GM12878 (cell line): ENCODE measurements at regions not wholly inside any gene's neighbourhood (a gene's known extent, or its start where the extent isn't known, plus 50 kb on each side); places are given as distances from the start of the nearest gene placed in this dataset.

ENCODE experiments used
- ATF3 ChIP-seq: IDR thresholded peaks from 2 replicates; pipeline ENCODE4 v1.6.1; 2011; ENCODE audit warnings: low read depth, mild to moderate bottlenecking, low read length, moderate library complexity, borderline replicate concordance; ENCODE audit errors: extremely low read depth
- BACH1 ChIP-seq: fragments of 450-650 bp; IDR thresholded peaks from 2 replicates; pipeline ENCODE4 v1.6.1; 2017; ENCODE audit warnings: mild to moderate bottlenecking, borderline replicate concordance
- BMI1 ChIP-seq: fragments of 450-650 bp; IDR thresholded peaks from 2 replicates; pipeline ENCODE4 v1.6.1; 2016; ENCODE audit warnings: mild to moderate bottlenecking, moderate library complexity, borderline replicate concordance
- E2F4 ChIP-seq: IDR thresholded peaks from 2 replicates; pipeline ENCODE4 v1.6.1; 2012; ENCODE audit warnings: low read depth, low read length, improper control_type of control experiment
- EED ChIP-seq: sonication (generic); IDR thresholded peaks from 2 replicates; pipeline ENCODE4 v1.6.1; 2016; ENCODE audit warnings: antibody characterized with exemption, low read depth
- EZH2 ChIP-seq: IDR thresholded peaks from 2 replicates; pipeline ENCODE4 v1.6.1; 2012; ENCODE audit warnings: low read depth, mild to moderate bottlenecking, control low read depth, inconsistent platforms, low read length, borderline replicate concordance; ENCODE audit not compliant: control insufficient read depth
- HDGF ChIP-seq: fragments of 450-650 bp; IDR thresholded peaks from 2 replicates; pipeline ENCODE4 v1.6.1; 2016; ENCODE audit warnings: antibody characterized with exemption
- HSF1 ChIP-seq: fragments of 150-350 bp; IDR thresholded peaks from 2 replicates; pipeline ENCODE4 v1.6.1; 2014; ENCODE audit warnings: mild to moderate bottlenecking, low read depth, low read length
- MYC ChIP-seq: IDR thresholded peaks from 2 replicates; pipeline ENCODE4 v1.6.1; 2011; ENCODE audit warnings: mild to moderate bottlenecking, low read length, moderate library complexity, inconsistent platforms; ENCODE audit not compliant: insufficient read depth, insufficient replicate concordance, insufficient read length, severe bottlenecking
- PBX3 ChIP-seq: IDR thresholded peaks from 2 replicates; pipeline ENCODE4 v1.6.1; 2011; ENCODE audit warnings: mild to moderate bottlenecking, low read depth, low read length, moderate library complexity; ENCODE audit not compliant: insufficient replicate concordance
- PML ChIP-seq: IDR thresholded peaks from 2 replicates; pipeline ENCODE4 v1.6.1; 2012; ENCODE audit warnings: low read length, inconsistent platforms
- RAD21 ChIP-seq: IDR thresholded peaks from 2 replicates; pipeline ENCODE4 v1.6.1; 2011; ENCODE audit warnings: mild to moderate bottlenecking, low read depth, low read length, moderate library complexity; ENCODE audit not compliant: insufficient read depth
- REST ChIP-seq: IDR thresholded peaks from 2 replicates; pipeline ENCODE4 v1.6.1; 2012; ENCODE audit warnings: mild to moderate bottlenecking, low read depth, low read length
- ZBTB40 ChIP-seq: fragments of 450-650 bp; IDR thresholded peaks from 2 replicates; pipeline ENCODE4 v1.6.1; 2016; ENCODE audit warnings: mild to moderate bottlenecking, moderate library complexity, borderline replicate concordance
- ZNF207 ChIP-seq: fragments of 450-650 bp; IDR thresholded peaks from 2 replicates; pipeline ENCODE4 v1.6.1; 2014; ENCODE audit warnings: antibody characterized with exemption, mild to moderate bottlenecking, borderline replicate concordance

- TF ChIP-seq REST: no peak
- no peak for TF ChIP-seq BMI1
- TF ChIP-seq RAD21: no peak
- no peak for TF ChIP-seq ZBTB40
- no peak for TF ChIP-seq EZH2
- no peak for TF ChIP-seq PML
- TF ChIP-seq ATF3: no peak
- no peak for TF ChIP-seq PBX3
- TF ChIP-seq E2F4: no peak
- no peak for TF ChIP-seq BACH1
- TF ChIP-seq HSF1: no peak
- no peak for TF ChIP-seq MYC
- no peak for TF ChIP-seq ZNF207
- no peak for TF ChIP-seq HDGF
- TF ChIP-seq EED: no peak
Measured at GRCh38 chr2:180678625-180678972, 301.8 kb upstream of the UBE2E3 start (continued).
